HG03039 (cell line): ENCODE measurements at regions not wholly inside any gene's neighbourhood (a gene's known extent, or its start where the extent isn't known, plus 50 kb on each side); places are given as distances from the start of the nearest gene placed in this dataset.

Source experiments
- ATAC-seq: cut with Tn5 transposase; IDR thresholded peaks from one replicate; pipeline ENCODE4 v1.9.1; 2021; ENCODE audit warnings: mild to moderate bottlenecking, moderate library complexity; ENCODE audit not compliant: unreplicated experiment

GRCh38 chr10:78445308-78445707, 411.6 kb downstream of the RPS24 start:
- ATAC-seq: no peak

- ATAC-seq: no peak
These were observed 414.8 kb downstream of the RPS24 start for GRCh38 chr10:78448470-78448869.

- ATAC-seq: no peak
These were observed 415.3 kb downstream of the RPS24 start for GRCh38 chr10:78448994-78449418.

- no peak for ATAC-seq
These were observed 415.9 kb downstream of the RPS24 start for GRCh38 chr10:78449554-78449953.

- ATAC-seq: no peak
These were observed 416.6 kb downstream of the RPS24 start for GRCh38 chr10:78450239-78450638.

- no peak for ATAC-seq
These were observed 417.3 kb downstream of the RPS24 start for GRCh38 chr10:78450807-78451485.

- no peak for ATAC-seq
These were observed 417.9 kb downstream of the RPS24 start for GRCh38 chr10:78451592-78451991.

- ATAC-seq: no peak
These were observed 420.5 kb downstream of the RPS24 start for GRCh38 chr10:78454123-78454645.

GRCh38 chr10:78455236-78455635, 421.6 kb downstream of the RPS24 start:
- ATAC-seq: no peak

- no peak for ATAC-seq
These were observed 422.1 kb downstream of the RPS24 start for GRCh38 chr10:78455811-78456210.

GRCh38 chr10:78456649-78457400, 423.2 kb downstream of the RPS24 start:
- no peak for ATAC-seq

GRCh38 chr10:78457804-78458482, 424.3 kb downstream of the RPS24 start:
- ATAC-seq: no peak

- ATAC-seq: no peak
These were observed 425.4 kb downstream of the RPS24 start for GRCh38 chr10:78458983-78459638.

GRCh38 chr10:78459639-78460037, 426.0 kb downstream of the RPS24 start:
- no peak for ATAC-seq

GRCh38 chr10:78460204-78460603, 426.5 kb downstream of the RPS24 start:
- no peak for ATAC-seq

GRCh38 chr10:78461333-78461732, 427.7 kb downstream of the RPS24 start:
- ATAC-seq: no peak

GRCh38 chr10:78462176-78462575, 428.5 kb downstream of the RPS24 start:
- no peak for ATAC-seq

GRCh38 chr10:78462726-78463228, 429.1 kb downstream of the RPS24 start:
- ATAC-seq: no peak

- no peak for ATAC-seq
These were observed 430.6 kb downstream of the RPS24 start for GRCh38 chr10:78464118-78464855.

- no peak for ATAC-seq
These were observed 431.2 kb downstream of the RPS24 start for GRCh38 chr10:78464856-78465267.
